ENCODE measurements at regions not wholly inside any gene's neighbourhood (a gene's known extent, or its start where the extent isn't known, plus 50 kb on each side); places are given as distances from the start of the nearest gene placed in this dataset.

DNA sequence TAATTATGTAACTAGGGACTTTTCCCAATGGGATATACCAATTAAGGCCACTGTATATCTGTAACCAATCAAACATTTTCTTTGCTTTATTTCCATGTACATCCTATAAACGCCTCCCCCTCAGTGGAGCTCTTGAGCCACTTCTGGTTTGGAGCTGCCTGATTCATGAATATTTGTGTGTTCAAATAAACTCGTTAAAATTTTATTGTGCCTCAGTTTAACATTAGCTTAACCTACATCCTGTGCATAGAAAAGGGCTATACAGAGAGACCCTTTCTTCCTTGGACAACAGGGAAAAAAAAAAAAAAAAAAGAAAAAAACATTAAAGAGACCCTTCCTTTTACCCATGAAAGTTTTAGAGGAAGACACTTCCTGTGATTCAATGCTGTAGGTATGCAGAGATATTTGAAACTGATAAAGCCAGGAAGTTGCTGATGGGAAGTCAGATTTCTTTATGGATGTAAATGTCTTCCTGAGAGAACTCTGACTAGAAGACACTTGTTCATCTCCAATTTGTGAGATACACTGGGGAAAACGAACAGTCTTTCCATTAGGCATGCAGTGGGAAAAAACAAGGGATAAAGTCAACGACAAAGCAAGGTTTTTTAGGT lies 614.6 kb upstream of the SOX11 start:
- TF ChIP-seq POLR2A (IDR thresholded peaks at IDR 0.05; ENCODE audit: borderline replicate concordance, extremely low read depth, insufficient read depth, insufficient read length), result no peak
- TF ChIP-seq REST (IDR thresholded peaks at IDR 0.05; ENCODE audit: low read depth), result no peak
- TF ChIP-seq YY1 (IDR thresholded peaks at IDR 0.05; ENCODE audit: extremely low read depth, insufficient replicate concordance, low read depth, low read length), result no peak
- no peak for TF ChIP-seq JUND (IDR thresholded peaks at IDR 0.05)
- TF ChIP-seq CEBPB (IDR thresholded peaks at IDR 0.05; ENCODE audit: low read depth), result no peak
- TF ChIP-seq MAX (IDR thresholded peaks at IDR 0.05), result no peak
